Activated naive CD8-positive, alpha-beta T cell treated with anti-CD3 and anti-CD28 coated beads, Interleukin-2, amount 50 U/mL, for 24 hours (primary cell): ENCODE measurements at regions not wholly inside any gene's neighbourhood (a gene's known extent, or its start where the extent isn't known, plus 50 kb on each side); places are given as distances from the start of the nearest gene placed in this dataset.

Experiments
- ATAC-seq: fragments of 150-1000 bp; cut with Tn5 transposase; one replicate; pipeline ENCODE4 v1.10.0; 2021
- DNase-seq: peaks from one replicate; pipeline ENCODE4 v3.0.0; 2021
- H3K27ac Mint-ChIP-seq: one replicate; pipeline ENCODE4 v1.8.0; 2021; ENCODE audit warnings: mild to moderate bottlenecking, mixed read lengths
- H3K27me3 Mint-ChIP-seq: one replicate; pipeline ENCODE4 v1.8.0; 2021; ENCODE audit warnings: mixed read lengths
- H3K36me3 Mint-ChIP-seq: one replicate; pipeline ENCODE4 v1.8.0; 2021; ENCODE audit warnings: low read depth, mixed read lengths
- H3K4me1 Mint-ChIP-seq: one replicate; pipeline ENCODE4 v1.8.0; 2021; ENCODE audit warnings: mixed read lengths
- H3K4me3 Mint-ChIP-seq: one replicate; pipeline ENCODE4 v1.8.0; 2021; ENCODE audit warnings: mild to moderate bottlenecking, moderate library complexity, mixed read lengths
- H3K9me3 Mint-ChIP-seq: one replicate; pipeline ENCODE4 v1.8.0; 2021; ENCODE audit warnings: mixed read lengths

DNA sequence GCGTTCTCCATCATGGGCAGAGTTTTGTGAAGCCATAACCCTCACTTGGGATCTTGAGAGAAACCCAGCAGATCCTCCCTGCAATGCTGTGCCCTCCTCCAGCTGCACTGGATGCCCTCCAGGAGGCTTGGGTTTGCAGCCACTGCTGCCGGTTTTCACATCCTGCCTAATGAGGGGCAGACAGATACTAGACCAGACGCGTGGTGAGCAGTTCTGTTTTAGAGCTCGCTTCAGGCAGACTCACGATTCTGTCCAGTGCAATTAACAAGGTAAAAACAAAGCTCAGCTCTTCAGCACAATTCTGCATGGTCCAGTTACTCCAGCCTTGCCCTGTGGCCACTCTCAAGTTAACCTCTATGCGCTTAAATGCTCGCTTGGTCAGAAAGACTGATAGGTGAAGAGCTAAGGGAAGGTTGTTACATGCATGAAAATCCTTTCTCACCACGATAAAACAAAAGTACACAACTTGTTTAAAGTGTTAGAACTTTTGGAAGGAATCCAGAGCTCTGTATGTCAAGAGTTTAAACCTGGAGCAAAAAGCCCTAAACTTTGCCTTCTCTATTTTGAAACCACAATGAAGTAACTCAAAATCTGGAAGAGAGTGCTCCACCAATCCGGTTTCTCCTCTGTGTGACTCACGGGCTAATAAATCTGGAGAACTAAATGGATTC is 292.3 kb upstream of the FAT3 start:
- H3K4me3 Mint-ChIP-seq = no peak overlapping the region
- H3K27me3 Mint-ChIP-seq = no peaks in the 10 kb centered on the region
- H3K4me1 Mint-ChIP-seq = no peaks in the 10 kb centered on the region
- DNase-seq = no peak
- ATAC-seq = no peak
- H3K27ac Mint-ChIP-seq = no peak overlapping the region
- H3K9me3 Mint-ChIP-seq = no peaks in the 10 kb centered on the region
- no peaks in the 10 kb centered on the region for H3K36me3 Mint-ChIP-seq

DNA sequence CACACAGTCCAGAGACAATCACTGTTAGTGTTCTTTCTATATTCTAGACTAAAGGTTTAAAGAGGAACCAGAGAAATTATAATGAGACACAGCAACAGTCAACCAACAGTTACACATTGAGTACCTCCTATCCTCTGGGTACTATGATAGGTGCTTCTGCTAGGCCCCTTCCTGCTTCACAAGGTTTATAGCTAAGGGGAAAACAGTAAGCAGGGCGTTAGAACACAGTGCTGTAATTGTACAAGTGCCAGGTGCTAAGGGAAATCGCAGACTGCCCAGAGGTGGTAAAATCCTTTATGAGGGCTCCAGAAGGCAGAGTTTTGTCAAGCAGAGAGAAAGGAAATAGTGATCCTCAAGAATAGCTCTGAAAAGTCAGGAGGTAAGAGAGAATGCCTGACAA is 297.2 kb upstream of the FAT3 start:
- H3K4me3 Mint-ChIP-seq = no peak overlapping the region
- H3K27ac Mint-ChIP-seq = no peak overlapping the region
- no peaks in the 10 kb centered on the region for H3K27me3 Mint-ChIP-seq
- peaks cover 6% of the 10 kb centered on the region for H3K9me3 Mint-ChIP-seq
- H3K36me3 Mint-ChIP-seq = no peaks in the 10 kb centered on the region
- no peak for DNase-seq
- ATAC-seq = no peak
- H3K4me1 Mint-ChIP-seq = no peaks in the 10 kb centered on the region

DNA sequence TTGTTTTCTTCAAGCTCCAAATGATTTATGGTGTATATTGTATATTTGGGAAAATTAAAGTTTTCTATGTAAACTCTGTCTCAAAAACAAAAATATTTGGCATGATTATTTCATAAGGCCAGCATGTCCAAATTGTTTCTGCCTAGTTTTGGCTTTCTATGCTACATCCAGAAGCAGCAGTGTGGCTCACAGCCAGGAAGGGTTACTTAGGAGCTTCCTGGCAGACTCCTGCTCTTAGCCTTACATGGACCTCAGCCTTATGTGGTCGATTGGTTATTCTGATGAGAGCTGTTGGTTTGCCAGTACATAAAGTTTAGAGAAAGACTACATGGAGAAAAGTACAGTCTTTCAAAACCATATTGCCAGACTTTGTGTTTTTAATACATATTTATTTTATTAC is 297.7 kb upstream of the FAT3 start:
- DNase-seq (no peak), ATAC-seq (no peak)
- Mint-ChIP-seq H3K4me1 (no peaks in the 10 kb centered on the region), H3K4me3 (no peak overlapping the region), H3K9me3 (peaks cover 6% of the 10 kb centered on the region), H3K36me3 (no peaks in the 10 kb centered on the region), H3K27ac (no peak overlapping the region), H3K27me3 (no peaks in the 10 kb centered on the region)

DNA sequence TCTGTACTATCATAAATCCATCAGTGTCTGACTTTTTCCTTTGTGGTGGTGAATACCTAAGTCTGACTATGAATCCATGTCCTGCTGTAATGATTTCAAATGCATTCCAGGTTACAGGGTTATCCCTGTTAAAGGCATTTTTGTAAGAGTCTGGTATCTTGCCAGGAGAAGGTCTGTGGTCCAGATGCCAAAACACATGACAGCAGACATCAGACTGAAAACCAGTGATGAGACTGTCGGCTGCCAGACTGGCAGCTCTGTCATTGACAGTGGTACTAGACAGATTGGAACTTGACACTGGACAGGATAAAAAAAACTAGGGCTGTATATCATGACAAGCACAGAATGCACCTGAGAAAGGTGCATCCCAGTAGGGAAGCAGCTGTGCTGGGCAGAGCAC is 301.8 kb upstream of the FAT3 start:
- Mint-ChIP-seq H3K4me3 (no peak overlapping the region), H3K27me3 (no peaks in the 10 kb centered on the region), H3K4me1 (no peaks in the 10 kb centered on the region), H3K9me3 (peaks cover 13% of the 10 kb centered on the region), H3K27ac (no peak overlapping the region), H3K36me3 (no peaks in the 10 kb centered on the region)
- no peak for DNase-seq
- ATAC-seq = no peak

DNA sequence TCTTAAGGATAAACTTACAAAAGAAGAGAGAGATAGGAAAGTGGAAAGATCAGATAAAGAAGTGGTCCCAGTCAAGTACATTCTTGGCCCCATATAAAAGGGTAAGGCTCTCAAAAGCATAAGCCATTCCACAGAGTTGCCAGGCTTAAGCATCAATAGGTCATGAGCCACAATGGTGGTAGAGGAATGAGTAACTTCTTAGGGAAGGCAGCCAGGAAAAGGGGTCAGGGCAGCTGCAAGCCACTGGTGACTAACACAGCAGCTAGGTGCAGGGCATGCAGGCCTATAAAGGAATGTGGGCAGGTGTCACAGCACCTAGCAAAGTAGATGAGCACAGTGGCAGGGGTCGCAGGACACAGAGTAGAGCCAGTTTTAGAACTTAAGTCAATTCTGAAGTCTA is 302.6 kb upstream of the FAT3 start:
- DNase-seq (no peak), ATAC-seq (no peak)
- Mint-ChIP-seq H3K36me3 (no peaks in the 10 kb centered on the region), H3K27ac (no peak overlapping the region), H3K27me3 (no peaks in the 10 kb centered on the region), H3K4me3 (no peak overlapping the region), H3K9me3 (peaks cover 15% of the 10 kb centered on the region), H3K4me1 (no peaks in the 10 kb centered on the region)

DNA sequence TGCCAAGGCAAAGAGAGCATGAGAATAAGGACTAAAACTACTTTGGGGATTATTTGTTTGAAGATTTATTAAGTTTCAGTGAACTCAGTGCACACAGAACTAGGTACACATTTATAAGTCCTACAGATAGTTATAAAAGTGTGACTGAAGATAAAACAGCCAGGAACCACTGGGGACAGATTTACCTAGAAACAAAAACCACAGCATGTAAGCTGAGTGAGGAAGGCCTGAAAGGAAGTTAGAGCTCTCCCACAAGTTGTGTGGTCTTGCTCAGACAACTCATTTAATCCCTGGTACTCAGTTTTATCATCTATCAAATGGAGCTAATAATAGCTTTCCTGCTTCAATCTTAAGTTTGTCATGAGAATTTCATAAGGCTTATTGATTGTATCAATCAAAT is 311.2 kb upstream of the FAT3 start:
- Mint-ChIP-seq H3K9me3 (peaks cover 21% of the 10 kb centered on the region), H3K36me3 (no peaks in the 10 kb centered on the region), H3K4me1 (no peaks in the 10 kb centered on the region), H3K4me3 (no peak overlapping the region), H3K27me3 (no peaks in the 10 kb centered on the region), H3K27ac (no peak overlapping the region)
- no peak for DNase-seq
- no peak for ATAC-seq

DNA sequence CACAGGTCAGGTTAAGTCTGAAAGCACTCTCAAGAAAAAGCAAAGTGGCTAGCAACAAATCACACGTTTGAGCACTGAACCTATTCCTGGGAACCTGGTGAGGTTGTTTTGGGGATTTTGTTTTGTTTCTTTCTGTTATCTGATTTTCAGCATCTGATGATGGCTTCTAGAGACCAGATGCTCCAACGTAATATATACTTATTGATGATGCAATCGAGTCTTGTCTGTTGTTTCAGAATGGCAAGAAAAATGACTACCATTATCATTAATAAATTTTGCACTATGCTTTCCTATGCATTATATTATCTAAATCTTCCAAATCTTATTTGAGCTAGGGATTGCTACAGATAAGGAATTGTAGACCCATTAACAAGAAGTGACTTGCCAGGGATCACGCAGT is 312.3 kb upstream of the FAT3 start:
- H3K4me1 Mint-ChIP-seq = no peaks in the 10 kb centered on the region
- H3K9me3 Mint-ChIP-seq = peaks cover 21% of the 10 kb centered on the region
- no peak overlapping the region for H3K27ac Mint-ChIP-seq
- no peaks in the 10 kb centered on the region for H3K27me3 Mint-ChIP-seq
- H3K4me3 Mint-ChIP-seq = no peak overlapping the region
- DNase-seq = no peak
- ATAC-seq = no peak
- H3K36me3 Mint-ChIP-seq = no peaks in the 10 kb centered on the region

DNA sequence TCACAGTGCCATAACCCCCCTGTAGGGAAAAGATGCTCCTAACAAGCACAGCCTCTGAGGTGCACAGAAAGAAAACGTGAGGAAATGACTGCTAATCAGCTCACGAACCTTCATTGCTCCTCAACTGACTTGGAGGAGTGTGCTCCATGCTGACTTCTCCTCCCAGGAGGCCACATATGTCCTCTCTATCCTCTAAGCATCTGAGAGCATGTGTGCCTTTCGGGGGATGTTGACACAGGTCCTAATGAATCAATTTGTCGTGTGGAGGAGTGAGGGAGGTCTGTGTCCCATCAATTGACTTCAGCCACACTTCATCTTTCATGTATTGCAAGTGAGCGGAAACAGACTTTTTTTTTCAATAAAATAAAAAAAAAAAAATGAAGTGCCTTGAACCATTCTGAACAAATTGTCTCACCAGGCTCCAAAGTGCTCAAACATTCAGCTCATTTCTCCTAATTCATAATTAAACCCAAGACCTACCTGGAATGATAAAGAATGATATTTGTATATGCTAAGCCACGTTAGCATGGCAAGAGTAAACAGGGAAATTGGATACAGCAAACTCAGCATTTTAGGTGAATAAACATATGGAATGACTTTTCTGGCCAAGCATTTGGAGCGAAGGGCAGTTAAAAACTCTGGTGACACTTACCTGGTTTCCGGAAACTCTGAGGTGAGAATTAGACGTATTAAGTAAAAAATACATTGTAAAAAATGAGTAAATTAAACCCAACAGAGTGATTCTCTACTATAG is 317.6 kb upstream of the FAT3 start:
- no peak overlapping the region for H3K4me3 Mint-ChIP-seq
- no peaks in the 10 kb centered on the region for H3K36me3 Mint-ChIP-seq
- no peak overlapping the region for H3K27ac Mint-ChIP-seq
- H3K9me3 Mint-ChIP-seq = peaks cover 4% of the 10 kb centered on the region
- ATAC-seq = no peak
- DNase-seq = no peak
- H3K4me1 Mint-ChIP-seq = no peaks in the 10 kb centered on the region
- H3K27me3 Mint-ChIP-seq = no peaks in the 10 kb centered on the region

DNA sequence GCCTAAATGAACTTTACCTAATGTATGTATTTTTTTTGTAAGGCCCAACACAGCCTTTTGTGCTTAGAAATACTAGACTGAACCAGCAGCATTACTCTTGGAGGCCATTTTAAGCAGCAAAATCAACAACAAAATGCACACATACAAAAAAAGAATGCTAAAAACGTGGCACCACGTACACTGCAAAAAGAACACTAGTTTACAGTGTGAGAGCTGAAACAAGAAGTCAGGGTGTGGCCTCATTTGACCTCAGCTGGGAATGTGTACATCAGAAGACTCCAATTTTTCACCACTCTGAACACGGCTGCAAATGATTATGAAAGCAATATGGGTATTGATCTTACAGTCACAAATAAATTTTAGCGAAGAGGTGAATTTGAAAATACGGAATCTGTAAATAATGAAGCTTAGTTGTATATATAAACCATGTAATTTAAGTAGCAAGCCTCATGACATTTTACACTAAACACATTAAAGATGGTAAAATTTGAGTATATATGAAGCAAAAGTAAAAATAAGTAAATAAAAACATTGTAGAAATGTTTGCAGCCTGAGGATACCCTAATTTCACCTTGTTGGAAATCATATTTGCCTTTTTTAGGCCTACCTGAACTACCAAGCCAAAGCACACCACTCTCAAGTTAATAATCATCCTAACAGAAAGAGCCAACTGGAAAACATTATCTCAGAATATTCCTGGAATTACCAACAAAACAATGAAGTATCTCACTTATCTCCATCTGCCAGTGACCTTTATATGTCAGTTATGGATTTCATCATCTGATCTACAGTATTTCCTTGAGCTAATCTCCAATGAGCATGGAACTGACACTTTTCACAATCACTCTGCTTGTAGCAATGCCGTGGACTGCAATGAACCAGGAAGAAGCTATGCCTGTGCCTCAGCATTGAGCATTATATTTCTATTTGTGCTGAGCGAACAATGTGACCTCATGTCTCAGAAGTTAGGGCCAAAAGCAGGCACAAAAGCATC is 319.5 kb upstream of the FAT3 start:
- DNase-seq (no peak), ATAC-seq (no peak)
- Mint-ChIP-seq H3K36me3 (no peaks in the 10 kb centered on the region), H3K4me1 (no peaks in the 10 kb centered on the region), H3K27me3 (no peaks in the 10 kb centered on the region), H3K4me3 (no peak overlapping the region), H3K27ac (no peak overlapping the region), H3K9me3 (peaks cover 8% of the 10 kb centered on the region)

DNA sequence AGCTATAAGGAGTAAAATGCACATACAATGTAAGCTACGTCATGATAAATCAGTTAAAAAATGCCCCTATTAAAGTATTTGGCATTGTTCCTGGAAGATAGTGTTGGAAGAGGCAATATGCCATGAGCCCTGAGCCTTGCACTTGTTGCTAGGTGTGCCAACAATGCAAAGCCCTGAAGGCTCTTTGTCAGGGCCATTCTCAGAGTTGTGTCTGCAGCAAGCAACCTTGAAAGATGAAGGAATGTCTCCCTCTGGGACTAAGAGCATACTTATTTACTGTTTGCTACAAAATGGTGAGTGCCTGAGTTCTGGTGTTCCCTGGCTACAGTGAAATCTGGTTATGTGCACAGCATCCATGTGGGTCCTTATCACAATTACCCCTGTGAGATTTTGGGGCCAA is 322.3 kb upstream of the FAT3 start:
- peaks cover 4% of the 10 kb centered on the region for H3K9me3 Mint-ChIP-seq

DNA sequence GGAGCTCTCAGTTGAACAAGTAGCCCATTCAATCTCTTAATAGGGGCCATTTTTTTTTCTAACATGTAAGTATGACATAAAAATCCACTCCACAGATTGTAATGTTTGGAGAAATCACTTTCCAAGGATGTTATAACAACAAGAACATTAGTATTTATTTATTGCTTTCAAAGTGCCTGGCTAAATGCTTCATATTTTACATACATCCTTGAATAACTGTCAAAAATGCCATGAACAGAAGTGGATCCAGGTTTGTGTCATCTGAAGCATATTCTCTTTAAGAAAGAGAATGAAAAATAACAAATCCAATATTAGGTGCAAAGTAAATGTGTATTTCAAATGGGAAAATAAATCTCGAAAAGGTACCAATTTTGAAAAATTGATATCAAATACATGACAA is 344.0 kb upstream of the FAT3 start:
- Mint-ChIP-seq H3K4me3 (no peak overlapping the region), H3K36me3 (no peaks in the 10 kb centered on the region), H3K27me3 (no peaks in the 10 kb centered on the region)

More for the DNA sequence above, 322.3 kb upstream of the FAT3 start:
- Mint-ChIP-seq H3K27me3 (no peaks in the 10 kb centered on the region), H3K4me3 (no peak overlapping the region), H3K4me1 (no peaks in the 10 kb centered on the region), H3K27ac (no peak overlapping the region), H3K36me3 (no peaks in the 10 kb centered on the region)
- no peak for DNase-seq
- ATAC-seq = no peak

DNA sequence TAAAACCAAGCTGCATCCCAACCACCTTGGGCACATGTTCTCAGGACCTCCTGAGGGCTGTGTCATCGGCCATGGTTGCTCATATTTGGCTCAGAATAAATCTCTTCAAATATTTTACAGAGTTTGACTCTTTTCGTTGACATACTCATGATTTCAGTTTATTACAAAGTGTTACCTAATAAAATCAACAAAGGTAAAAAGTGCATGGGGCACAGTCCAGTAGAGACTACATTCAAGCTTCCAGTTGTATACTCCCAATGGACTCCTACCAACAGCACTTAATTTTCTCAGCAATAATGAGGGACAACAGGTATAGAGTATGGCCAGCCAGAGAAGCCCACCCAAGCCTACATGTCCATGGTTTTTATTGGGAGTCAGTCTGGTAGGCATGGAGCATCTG is 347.9 kb upstream of the FAT3 start:
- no peaks in the 10 kb centered on the region for H3K4me1 Mint-ChIP-seq
- H3K27ac Mint-ChIP-seq = no peak overlapping the region
- no peaks in the 10 kb centered on the region for H3K9me3 Mint-ChIP-seq
- H3K4me3 Mint-ChIP-seq = no peak overlapping the region
- DNase-seq (no peak), ATAC-seq (no peak)
- no peaks in the 10 kb centered on the region for H3K36me3 Mint-ChIP-seq
- H3K27me3 Mint-ChIP-seq = no peaks in the 10 kb centered on the region

More for the DNA sequence above, 344.0 kb upstream of the FAT3 start:
- DNase-seq (no peak), ATAC-seq (no peak)
- no peak overlapping the region for H3K27ac Mint-ChIP-seq
- no peaks in the 10 kb centered on the region for H3K9me3 Mint-ChIP-seq
- no peaks in the 10 kb centered on the region for H3K4me1 Mint-ChIP-seq

DNA sequence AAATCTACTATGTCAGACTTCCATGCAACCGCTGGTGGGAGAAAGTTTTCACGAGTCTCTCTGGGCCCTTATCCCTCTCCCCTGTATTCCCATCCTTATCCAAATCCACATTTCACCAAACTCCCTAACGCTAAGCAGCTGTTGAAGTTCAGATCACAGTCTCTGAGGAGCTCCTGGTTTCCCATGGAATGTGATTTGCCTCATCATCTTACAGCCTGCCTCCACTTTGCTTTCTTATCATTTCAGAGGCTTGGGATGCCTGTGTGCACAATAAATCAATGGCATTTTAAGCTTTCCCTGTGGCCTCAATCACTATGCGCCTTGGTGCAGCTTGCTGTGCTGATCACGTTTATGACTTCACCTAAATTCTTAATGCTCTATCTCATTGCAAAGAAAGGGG is 352.4 kb upstream of the FAT3 start:
- no peaks in the 10 kb centered on the region for H3K27me3 Mint-ChIP-seq
- no peaks in the 10 kb centered on the region for H3K4me1 Mint-ChIP-seq
- H3K36me3 Mint-ChIP-seq = no peaks in the 10 kb centered on the region
- H3K9me3 Mint-ChIP-seq = no peaks in the 10 kb centered on the region
- H3K4me3 Mint-ChIP-seq = no peak overlapping the region
- no peak for ATAC-seq
- peak overlapping the region; percentile 16 for H3K27ac Mint-ChIP-seq
- DNase-seq = no peak

DNA sequence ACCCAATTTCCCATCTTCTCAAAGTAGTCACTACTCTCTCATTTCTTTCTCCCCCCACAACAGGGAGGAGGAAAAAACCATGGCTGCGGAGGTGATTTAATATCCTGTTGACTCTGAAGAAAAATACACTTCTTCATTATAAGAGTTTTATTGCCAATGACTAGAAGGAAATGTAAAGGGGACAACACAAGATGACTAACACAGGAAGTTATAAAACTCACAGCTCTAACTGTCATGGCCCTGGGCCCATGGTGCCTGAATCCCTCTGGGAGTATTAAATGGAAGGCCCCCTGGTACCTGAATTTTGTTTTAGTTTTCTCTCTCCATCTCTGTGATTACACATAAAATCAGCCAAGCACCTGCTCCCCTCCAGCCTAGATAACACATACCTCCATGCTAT is 352.8 kb upstream of the FAT3 start:
- no peaks in the 10 kb centered on the region for H3K9me3 Mint-ChIP-seq
- H3K36me3 Mint-ChIP-seq = no peaks in the 10 kb centered on the region
- H3K4me3 Mint-ChIP-seq = no peak overlapping the region
- ATAC-seq (no peak), DNase-seq (no peak)
- no peak overlapping the region for H3K27ac Mint-ChIP-seq
- no peaks in the 10 kb centered on the region for H3K27me3 Mint-ChIP-seq
- no peaks in the 10 kb centered on the region for H3K4me1 Mint-ChIP-seq

DNA sequence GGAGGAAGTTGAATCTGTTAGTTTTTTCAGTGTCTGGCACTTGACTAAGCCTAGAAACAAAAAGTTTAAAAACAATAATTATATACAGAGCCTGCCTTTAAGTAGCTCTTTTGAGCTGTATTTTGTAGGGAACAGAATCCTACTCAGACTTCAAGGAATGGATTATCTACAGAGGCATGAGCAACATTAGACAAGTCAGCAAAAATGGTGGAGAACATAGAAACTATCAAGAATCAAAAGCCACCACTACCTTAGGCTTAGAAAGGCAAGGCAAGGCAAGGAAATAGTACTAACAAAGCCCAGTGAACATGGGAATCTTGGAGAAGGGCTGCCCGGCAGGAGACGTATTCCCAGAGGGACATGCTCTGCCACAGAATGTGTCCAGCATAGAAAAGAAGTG is 353.6 kb upstream of the FAT3 start:
- Mint-ChIP-seq H3K36me3 (no peaks in the 10 kb centered on the region), H3K27me3 (no peaks in the 10 kb centered on the region), H3K4me1 (no peaks in the 10 kb centered on the region), H3K4me3 (no peak overlapping the region), H3K27ac (no peak overlapping the region), H3K9me3 (no peaks in the 10 kb centered on the region)
- DNase-seq = no peak
- no peak for ATAC-seq
